ENCODE measurements at regions not wholly inside any gene's neighbourhood (a gene's known extent, or its start where the extent isn't known, plus 50 kb on each side); places are given as distances from the start of the nearest gene placed in this dataset.

GRCh38 chr1:83500531-83500930, 498.4 kb downstream of the TTLL7 start:
- Histone ChIP-seq H2AK5ac (ENCODE audit: low read depth, low read length) (no peak overlapping the region), H3K9me1 (ENCODE audit: insufficient read depth, low read length) (no peaks in the 10 kb centered on the region), H2BK15ac (ENCODE audit: low read depth, low read length) (no peak overlapping the region), H3K4me3 (ENCODE audit: insufficient read depth, low read depth, low read length) (no peak overlapping the region), H3K4me2 (ENCODE audit: low read depth, low read length) (no peak overlapping the region), H2BK5ac (ENCODE audit: low read depth, low read length, poor library complexity, severe bottlenecking) (no peak overlapping the region), H4K20me1 (ENCODE audit: insufficient read depth, low read length) (no peaks in the 10 kb centered on the region), H3K27me3 (ENCODE audit: control insufficient read depth, insufficient read depth, low read length) (no peaks in the 10 kb centered on the region), H4K8ac (ENCODE audit: low read depth in 2 of 2, low read length in 2 of 2) (no peak overlapping the region), H3K14ac (replicated peaks; ENCODE audit: low read depth, low read length) (no peak overlapping the region), H2AFZ (replicated peaks; ENCODE audit: low read length, poor library complexity) (no peak overlapping the region), H2AK9ac (replicated peaks; ENCODE audit: low read depth, low read length, poor library complexity) (no peak overlapping the region), H3K79me1 (ENCODE audit: low read depth in 1 of 2, low read length in 2 of 2) (no peaks in the 10 kb centered on the region), H3K4me1 (ENCODE audit: control insufficient read depth, insufficient read depth, low read length) (no peaks in the 10 kb centered on the region), H2BK20ac (ENCODE audit: low read depth, low read length) (no peak overlapping the region), H4K5ac (ENCODE audit: low read depth, low read length) (no peak overlapping the region), H3K18ac (ENCODE audit: low read depth, low read length) (no peak overlapping the region), H3K4ac (ENCODE audit: low read depth, low read length) (no peak overlapping the region), H3K27ac (ENCODE audit: insufficient read depth, low read length) (no peak overlapping the region), H3K36me3 (ENCODE audit: control insufficient read depth, insufficient read depth, low read length) (no peaks in the 10 kb centered on the region), H3K23ac (ENCODE audit: low read depth, low read length) (no peak overlapping the region), H3K56ac (ENCODE audit: extremely low read depth, insufficient read depth, low read length) (no peak overlapping the region), H4K91ac (ENCODE audit: insufficient read depth, low read depth, low read length) (no peak overlapping the region), H3K9me3 (ENCODE audit: control insufficient read depth, insufficient read depth, low read length) (no peaks in the 10 kb centered on the region), H2BK120ac (ENCODE audit: low read depth, low read length) (no peak overlapping the region), H3K9ac (ENCODE audit: low read depth, low read length) (no peak overlapping the region)
- DNase-seq = no peak
- in situ Hi-C loops (cut with MboI; ENCODE audit: low sequenced_read_pairs) (no loop called here), intact Hi-C loops (cut with micrococcal nuclease) (no loop called here), dilution Hi-C loops (cut with HindIII; ENCODE audit: low sequenced_read_pairs, unreplicated experiment) (no loop called here)
- no TSS peak for BruUV-seq (replicated peaks)
- POLR2A ChIA-PET (ENCODE audit: unreplicated experiment) = no interaction called here
- WGBS, 2 experiments (ENCODE audit: extremely low coverage in 2 of 2, insufficient read length in 1 of 2) = no CpG with 5 or more reads among the region's 1 CpG
- ATAC-seq (ENCODE audit: low read depth) = no peak
- TF ChIP-seq MXI1 (IDR thresholded peaks at IDR 0.05; ENCODE audit: borderline replicate concordance, low read depth, low read length) = no peak
- TF ChIP-seq NFE2L2 (IDR thresholded peaks at IDR 0.05; ENCODE audit: low read depth, low read length) = no peak
- no peak for TF ChIP-seq RFX5 (IDR thresholded peaks at IDR 0.05; ENCODE audit: low read depth, low read length)
- TF ChIP-seq CHD1 (IDR thresholded peaks at IDR 0.05; ENCODE audit: low read depth, low read length) = no peak
- TF ChIP-seq USF2 (IDR thresholded peaks at IDR 0.05; ENCODE audit: low read depth, low read length) = no peak
- TF ChIP-seq FOS (IDR thresholded peaks at IDR 0.05; ENCODE audit: low read depth, low read length) = no peak
- TF ChIP-seq CEBPB (IDR thresholded peaks at IDR 0.05; ENCODE audit: low read depth, low read length) = no peak
- no peak for TF ChIP-seq ELK1 (IDR thresholded peaks at IDR 0.05; ENCODE audit: borderline replicate concordance, low read depth, low read length)
- TF ChIP-seq, protein P1, sequence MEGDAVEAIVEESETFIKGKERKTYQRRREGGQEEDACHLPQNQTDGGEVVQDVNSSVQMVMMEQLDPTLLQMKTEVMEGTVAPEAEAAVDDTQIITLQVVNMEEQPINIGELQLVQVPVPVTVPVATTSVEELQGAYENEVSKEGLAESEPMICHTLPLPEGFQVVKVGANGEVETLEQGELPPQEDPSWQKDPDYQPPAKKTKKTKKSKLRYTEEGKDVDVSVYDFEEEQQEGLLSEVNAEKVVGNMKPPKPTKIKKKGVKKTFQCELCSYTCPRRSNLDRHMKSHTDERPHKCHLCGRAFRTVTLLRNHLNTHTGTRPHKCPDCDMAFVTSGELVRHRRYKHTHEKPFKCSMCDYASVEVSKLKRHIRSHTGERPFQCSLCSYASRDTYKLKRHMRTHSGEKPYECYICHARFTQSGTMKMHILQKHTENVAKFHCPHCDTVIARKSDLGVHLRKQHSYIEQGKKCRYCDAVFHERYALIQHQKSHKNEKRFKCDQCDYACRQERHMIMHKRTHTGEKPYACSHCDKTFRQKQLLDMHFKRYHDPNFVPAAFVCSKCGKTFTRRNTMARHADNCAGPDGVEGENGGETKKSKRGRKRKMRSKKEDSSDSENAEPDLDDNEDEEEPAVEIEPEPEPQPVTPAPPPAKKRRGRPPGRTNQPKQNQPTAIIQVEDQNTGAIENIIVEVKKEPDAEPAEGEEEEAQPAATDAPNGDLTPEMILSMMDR (conservative IDR thresholded peaks at IDR 0.05; ENCODE audit: low read depth, low read length) = no peak
- no peak for TF ChIP-seq RAD21 (IDR thresholded peaks at IDR 0.05; ENCODE audit: low read length)
- CTCF ChIA-PET = no interaction called here
